Activated CD4-positive, alpha-beta T cell treated with anti-CD3 and anti-CD28 coated beads for 48 hours (primary cell): ENCODE measurements at regions not wholly inside any gene's neighbourhood (a gene's known extent, or its start where the extent isn't known, plus 50 kb on each side); places are given as distances from the start of the nearest gene placed in this dataset.

Source experiments
- DNase-seq: peaks from one replicate; pipeline ENCODE4 v3.0.0-alpha.2; 2020

DNA sequence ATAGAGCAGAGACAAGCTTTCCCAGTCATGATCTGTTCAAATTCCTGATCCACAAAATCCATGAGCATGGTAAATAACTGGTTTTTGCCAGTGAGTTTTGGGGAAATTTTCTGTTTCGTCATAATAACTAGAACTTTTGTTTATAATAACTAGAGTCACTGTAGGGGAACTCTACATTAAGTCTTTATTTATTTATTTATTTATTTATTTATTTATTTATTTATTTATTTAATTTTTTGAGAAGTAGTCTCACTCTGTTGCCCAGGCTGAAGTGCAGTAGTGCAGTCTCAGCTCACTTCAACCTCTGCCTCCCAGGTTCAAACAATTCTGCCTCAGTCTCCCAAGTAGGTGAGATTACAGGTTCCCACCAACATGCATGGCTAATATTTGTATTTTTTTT lies 1106.8 kb downstream of the AMY1C start:
- DNase-seq, result no peak

DNA sequence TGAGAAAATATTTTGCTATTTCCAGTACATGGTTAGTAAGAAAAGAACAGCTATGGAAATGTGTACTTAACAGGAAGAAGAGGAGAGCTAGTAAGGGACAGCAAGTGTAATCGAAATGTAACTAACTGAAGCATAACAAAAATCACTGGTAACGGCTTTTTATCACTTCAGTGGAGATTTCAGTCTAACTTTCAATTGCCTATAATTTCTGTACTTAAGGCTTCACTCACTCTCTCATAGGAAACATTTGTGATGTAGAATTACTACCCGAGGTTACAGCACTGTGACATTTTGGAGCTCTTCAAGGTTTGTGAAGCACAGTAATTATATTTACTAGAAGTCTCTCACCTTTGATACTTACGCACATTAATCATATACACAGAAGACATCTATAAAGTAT lies 1119.1 kb downstream of the AMY1C start:
- DNase-seq, result no peak

DNA sequence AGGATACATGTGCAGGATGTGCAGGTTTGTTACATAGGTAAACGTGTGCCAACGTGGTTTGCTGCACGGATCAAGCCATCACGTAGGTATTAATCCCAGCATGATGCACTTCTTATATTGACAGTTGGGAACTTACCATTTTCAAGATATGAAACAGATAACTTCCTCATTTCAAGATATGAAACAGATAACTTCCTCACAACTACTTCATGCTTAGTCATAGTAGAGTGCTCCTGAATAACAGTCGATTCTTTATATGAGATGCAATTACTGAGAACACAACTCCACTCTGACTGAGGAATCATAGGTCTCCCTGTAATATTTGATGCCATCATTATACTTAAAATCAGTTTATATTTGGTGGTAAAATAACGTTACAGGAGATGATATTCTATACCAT lies 1124.3 kb downstream of the AMY1C start:
- no peak for DNase-seq

DNA sequence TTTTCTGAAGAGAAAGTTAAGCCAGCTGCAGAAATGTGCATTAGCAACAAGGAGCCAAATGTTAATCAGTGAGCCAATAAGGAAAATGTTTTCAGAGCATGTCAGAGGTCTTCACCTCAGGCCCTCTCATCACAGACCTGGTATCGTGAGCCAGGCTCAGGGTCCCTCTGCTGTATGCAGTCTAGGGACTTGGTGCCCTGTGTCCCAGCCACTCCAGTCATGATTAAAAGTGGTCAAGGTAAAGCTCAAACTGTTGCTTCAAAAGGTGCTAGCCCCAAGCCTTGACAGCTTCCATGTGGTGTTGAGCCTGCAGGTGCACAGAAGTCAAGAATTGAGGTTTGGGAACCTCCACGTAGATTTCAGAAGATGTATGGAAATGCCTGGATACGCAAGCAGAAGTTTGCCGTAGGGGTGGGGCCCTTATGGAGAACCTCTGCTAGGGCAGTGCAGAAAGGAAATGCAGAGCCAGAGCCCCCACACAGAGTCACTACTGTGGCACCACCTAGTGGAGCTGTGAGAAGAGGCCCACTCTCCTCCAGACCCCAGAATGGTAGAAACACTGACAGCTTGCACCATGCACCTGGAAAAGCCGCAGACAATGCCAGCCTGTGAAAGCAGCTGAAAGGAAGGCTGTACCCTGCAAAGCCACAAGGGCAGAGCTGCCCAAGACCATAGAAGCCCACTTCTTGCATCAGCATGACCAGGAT lies 1128.7 kb downstream of the AMY1C start:
- no peak for DNase-seq

DNA sequence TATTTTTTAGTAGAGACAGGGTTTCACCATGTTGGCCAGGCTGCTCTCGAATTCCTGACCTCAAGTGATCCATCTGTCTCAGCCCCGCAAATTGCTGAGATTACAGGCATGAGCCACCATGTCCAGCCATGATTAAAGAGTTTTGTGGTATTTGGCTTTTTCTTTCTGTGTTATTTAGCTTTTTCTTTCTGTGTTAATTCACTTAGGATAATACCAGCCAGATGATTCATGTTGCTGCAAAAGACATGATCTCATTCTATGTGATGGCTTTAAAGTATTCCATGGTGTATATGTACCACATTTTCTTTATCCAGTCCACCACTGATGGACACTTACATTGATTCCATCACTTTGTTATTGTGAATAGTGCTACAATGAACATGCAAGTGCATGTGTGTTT lies 1135.2 kb downstream of the AMY1C start:
- DNase-seq, result no peak

DNA sequence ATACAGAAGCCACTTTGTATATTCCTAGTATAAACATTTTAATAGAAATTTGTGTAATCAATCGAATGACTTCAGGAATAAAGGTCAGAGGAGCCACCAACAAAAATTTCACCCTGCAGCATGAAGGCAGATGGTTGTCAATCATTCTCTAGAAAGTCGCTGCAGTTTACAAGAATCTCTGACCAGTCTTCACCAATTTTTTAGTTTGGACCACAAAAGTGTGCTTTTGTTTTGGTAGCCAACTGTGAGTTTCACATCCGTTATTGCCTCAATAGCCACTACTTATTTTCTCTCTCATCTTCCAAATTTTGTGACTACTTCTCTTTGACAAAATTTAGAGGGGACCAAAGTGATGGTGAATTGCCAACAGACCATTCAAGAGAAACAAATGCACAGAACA lies 1155.6 kb downstream of the AMY1C start:
- DNase-seq, result no peak

DNA sequence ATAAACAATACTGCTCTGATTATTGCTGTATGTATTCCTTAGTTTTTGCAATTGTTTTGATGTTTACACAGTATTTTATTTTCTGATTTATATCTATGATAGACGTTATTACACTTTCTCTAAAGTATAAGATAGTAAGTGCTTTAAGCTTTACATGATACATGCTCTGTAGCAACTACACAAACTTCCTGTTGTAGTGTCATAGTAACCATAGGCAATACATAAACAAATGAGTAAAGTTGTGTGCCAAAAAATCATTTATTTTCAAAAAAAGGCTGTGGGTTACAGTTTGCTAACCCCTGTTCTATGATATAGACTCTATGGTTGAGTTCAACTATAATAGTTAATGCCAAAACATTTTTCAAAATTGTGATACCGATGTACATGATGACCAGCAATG lies 1156.4 kb downstream of the AMY1C start:
- no peak for DNase-seq

DNA sequence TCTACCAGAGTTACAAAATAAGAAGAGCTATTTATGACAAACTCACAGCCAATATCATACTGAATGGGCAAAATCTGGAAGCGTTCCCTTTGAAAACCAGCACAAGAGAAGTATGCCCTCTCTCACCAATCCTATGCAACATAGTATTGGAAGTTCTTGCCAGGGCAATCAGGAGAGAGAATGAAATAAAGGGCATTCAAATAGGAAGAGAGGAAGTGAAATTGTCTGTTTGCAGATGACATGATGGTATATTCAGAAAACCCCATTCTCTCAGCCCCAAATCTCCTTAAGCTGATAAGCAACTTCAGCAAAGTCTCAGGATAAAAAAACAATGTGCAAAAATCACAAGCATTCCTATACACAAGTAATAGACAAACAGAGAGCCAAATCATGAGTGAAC lies 1169.5 kb downstream of the AMY1C start:
- DNase-seq, result no peak

DNA sequence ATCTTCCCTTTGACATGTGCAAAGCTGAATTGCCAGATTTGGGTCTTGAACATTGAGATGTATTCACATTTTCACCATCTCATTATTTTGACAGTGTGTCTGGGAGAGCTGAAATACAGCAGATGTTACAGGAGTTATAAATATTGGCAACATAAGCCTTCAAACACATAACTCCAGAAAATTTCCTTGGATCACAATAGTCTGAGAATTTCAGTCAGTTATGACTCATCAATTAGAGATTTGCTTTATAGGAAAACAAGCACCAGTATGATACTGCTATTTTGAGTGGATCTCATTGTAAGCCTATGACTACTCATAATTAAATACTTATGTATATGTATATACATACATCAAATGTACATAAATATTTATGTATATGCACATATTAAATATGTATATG lies 1171.8 kb downstream of the AMY1C start:
- DNase-seq, result no peak

DNA sequence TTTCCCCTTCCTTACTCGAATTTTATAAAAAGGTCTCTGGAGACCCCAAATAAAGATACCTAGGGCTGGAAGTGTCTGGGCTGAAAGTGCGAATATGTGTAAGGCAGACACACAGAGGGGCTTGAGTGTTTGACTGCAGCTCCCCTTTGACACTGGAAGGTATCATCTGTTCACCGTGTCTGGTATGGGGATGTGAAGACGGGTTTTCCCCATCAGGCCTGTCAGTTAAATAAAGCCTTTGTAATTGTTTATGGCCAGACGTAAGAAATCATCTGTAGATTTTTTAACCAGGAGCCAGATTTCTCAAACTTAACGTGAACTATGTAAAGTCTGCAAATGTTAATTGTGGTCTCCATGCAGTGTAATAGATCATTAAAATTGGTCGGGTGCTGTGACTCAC lies 1173.4 kb downstream of the AMY1C start:
- DNase-seq, result no peak

DNA sequence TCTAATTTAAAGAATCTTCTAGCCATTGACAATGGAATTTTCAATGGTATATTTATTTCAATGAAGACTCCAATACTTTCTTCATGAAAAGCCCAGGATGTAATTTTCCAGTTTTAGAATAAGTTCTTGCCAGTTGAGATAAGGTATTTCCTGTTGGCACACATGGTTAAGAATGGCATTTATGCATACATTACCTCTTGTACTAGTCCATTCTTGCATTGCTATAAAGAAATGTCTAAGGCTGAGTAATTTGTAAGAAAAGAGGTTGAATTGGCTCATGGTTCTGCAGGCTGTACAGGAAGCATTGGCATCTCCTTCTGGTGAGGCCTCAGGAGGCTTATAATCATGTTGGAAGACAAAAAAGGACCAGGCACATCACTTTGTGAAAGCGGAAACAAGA lies 1179.6 kb downstream of the AMY1C start:
- DNase-seq, result no peak

DNA sequence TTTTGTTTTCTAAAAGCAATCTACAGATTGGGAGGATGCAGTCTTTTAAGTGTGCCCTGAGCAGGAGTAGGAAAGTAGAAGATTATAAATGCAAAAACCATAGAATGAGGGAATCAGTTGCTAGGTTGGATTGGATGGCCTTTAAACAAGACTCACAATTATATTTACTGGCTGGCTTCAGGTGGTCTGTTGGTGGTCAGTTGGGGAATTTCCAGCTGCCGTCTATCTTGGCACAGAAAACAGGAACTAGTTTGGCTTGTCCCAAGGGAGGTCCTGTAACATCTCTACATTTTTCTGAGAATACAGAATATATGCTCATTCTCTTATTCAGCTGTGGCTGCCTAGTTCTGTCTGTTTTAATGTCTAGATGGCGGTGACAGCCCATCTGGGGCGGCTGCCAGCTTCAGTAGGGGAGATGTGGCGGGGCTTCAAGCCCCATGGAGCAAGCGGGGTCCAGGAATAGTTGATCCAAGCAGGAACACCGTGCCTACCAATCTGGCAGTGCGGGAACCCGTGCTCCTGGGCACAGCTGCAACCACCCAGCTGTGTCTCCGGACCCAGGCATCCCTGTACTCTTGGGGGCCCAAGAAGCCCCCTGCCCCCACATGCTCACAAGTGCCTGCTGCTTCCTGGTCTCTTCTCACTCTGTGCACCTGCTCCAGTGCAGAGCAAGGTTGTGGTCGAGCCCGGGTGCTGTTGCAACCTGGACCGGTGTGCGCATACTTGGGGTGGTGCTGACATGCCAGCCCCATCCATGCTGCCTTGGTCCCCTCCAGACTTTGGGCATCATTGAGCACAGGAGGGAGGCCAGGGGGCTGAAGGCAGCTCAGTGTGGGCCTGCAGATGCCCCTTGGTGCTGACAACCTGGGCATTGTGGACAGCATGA lies 1182.6 kb downstream of the AMY1C start:
- no peak for DNase-seq

DNA sequence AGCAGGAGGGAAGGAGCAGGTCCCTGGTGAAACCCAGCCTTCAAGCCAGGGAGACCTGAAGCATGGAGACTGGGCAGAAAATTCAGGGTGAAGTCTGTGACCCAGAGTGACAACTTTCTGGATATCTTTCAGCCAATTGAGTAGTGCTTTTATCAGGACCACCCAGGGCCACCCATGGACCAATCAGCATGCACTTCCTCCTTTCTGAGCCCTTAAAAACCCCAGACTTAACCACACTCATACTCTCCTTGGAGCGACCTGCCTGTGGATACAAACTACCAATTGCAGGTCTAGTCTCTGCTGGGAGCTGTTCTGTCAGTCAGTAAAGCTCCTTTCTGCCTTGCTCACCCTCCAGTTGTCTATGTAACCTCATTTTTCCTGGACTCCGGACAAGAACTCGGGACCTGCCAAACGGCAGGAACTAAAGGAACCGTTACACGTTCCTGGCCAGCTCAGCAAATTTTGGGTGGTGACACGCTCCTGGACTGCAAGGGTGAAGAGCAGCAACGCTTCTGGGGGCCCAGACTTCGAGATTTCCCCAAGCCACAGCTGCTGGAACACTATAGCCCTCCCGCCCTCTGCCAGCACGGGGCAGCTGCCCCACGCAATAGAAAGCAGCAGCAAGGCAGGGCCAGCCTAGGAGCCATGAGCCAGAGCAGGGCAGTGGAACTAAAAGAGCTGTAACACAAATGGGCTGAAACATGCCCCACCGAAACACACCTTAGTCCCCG lies 1183.4 kb downstream of the AMY1C start:
- no peak for DNase-seq

DNA sequence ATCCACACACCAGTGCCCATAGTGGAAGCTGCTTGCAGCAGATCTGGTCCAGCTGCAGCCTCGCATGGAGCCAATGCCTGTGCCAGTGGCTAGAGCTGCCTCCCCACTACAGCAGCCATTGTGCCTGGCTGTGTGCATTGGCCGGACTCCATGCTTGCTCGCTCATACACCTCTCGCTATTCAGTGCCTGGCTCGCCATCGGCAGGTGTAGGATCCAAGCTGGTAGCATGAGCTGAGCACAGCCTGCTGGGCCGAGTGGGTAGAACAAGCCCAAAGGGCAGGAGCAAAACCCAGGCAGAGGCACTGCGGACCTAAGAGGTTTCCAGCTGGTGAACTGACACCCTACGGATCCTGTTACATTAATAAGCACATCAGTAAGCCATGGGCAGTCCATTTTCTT lies 1184.1 kb downstream of the AMY1C start:
- no peak for DNase-seq

DNA sequence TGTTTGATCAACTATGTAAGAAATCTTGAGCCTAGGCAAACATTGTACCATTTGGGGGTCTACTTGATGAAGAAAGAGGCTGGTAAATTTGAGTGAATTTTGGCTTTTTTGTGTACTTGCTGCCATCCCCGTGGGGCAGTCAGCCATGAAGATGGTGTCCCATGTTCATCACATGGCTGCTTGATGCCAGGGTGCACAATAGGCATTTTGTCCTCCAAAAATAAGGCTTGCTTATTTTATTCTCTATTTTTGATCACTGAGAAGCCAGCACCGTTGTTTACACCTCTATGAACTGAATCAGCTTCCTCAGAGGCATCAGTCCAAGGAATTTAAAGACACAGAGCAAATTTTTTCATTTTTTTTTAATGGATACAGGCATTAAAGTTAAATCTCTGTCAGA lies 1195.7 kb downstream of the AMY1C start:
- no peak for DNase-seq

DNA sequence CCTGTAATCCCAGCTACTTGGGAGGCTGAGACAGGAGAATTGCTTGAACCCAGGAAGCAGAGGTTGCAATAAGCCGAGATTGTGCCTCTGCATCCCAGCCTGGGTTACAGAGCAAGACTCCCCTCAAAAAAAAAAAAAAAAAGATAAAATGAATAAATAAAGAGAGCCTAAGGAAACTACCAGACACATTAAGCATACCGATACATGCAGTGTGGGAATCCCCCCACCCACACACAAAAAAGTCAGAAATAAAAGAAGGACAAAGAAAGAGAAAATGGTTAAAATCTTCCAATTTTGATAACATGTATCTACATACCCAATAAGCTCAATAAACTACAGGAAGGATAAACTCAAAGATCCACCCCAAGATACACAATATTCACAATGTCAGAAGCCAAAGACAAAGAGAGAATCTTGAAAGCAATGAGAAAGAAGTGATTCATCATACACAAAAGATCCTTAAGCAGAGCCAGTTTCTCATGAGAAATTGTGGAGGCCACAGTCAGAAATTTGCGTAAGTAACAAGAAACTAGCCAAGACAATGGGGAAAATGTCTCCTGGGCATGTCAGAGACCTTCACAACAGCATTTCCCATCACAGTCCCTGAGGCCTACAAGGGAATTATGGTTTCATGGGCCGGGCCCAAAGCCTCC lies 1197.0 kb downstream of the AMY1C start:
- no peak for DNase-seq

DNA sequence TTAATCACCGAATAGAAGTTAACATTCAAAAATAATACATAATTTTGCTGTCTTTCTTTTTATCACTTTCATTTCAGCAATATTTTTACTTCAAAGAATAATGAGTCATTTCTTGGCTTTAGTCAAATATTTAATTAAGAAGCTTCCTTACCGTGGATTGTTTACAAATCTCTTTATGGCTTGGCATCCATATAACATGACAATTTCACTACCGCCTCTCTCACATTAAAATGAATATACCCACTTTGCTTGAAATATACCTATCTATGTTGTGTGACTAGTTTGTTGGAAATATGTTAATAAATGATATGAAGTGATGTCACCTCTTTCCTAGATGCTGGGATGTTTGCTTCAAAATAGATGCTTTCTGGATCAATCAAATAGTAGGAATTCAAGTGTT lies 1203.9 kb downstream of the AMY1C start:
- DNase-seq, result no peak

DNA sequence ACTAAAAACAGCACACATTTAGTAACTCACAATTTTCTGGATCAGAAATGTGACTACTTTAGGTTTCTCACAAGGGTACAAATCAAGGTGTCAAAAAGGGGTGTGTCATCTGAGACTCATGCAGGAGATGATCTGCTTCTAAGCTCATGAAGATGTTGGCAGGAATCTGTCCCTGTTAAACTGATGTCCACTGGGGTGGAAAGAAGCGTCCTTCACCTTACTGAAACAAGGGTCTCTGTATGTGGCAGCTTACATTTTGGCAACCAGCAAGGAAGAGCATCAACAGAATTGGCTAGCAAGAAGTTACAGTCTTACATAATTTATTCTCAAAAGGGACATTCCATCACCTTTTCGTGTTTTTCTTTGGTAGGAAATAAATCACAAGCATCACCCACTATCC lies 1223.8 kb downstream of the AMY1C start:
- no peak for DNase-seq

DNA sequence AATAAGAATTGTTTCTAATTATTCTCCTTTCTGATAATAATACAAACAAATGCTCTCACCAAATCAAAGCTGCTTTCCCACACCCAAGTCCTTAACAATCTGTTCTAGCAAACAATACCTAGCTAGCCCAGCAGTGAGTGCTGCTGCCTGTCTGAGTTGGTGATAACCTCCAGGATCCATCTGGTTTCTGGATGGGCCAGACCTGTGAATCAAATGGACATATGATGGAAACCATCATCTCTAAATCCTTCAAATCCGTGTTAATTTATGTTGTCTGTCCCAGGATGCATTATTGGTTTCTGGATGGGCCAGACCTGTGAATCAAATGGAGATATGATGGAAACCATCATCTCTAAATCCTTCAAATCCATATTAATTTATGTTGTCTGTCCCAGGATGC lies 1230.0 kb downstream of the AMY1C start:
- DNase-seq, result no peak

DNA sequence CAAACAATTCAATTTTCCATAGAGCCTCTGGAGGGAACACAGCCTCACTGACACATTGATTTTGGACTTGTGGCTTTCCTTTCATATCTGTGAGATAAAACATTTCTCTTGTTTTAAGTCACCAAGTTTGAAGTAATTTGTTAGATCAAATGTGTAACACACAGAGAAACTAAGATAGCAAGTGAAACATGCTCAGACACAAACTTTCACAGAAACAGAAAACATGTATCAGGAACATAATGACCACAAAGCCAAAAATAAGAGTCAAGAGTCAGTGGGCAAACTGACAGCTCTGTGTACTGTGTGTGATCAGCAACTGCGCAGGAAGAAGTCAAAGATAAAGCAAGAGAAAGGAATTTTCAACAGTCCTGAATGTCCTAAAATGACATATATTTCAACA lies 1237.5 kb downstream of the AMY1C start:
- no peak for DNase-seq

DNA sequence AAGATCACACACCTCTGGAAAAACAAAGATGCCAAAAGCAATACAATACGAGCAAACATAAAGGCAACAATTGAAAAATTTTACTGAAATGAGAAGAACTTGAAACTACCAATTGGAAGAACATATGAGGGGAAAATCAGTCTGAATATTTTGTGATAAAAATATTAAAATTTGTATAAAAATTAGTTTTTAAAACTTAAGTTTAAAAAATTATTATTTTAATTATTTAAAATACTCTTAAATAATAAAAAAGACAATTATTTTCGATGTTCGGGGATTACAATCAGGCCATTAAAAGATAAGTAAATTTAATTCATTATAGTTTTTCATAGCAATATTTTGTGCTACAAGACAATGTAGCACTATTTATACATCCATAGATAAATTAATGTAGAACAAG lies 1239.3 kb downstream of the AMY1C start:
- no peak for DNase-seq

DNA sequence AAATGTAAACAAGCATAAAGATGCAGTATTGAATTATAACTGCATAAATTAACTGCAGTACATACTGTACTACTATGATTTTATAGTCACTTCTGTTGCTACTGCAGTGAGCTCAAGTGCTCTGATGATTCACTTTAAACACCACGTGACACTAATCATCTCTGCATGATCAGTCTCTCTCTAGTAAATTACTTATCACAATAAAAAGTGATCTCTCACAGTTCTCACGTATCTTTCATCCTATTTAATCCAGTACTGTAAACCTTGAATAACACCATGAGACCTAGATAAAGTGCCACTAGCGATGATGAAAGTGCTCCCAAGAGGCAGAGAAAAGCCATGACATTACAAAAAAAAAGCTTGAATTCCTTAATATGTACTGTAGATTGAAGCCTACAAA lies 1242.0 kb downstream of the AMY1C start:
- no peak for DNase-seq

DNA sequence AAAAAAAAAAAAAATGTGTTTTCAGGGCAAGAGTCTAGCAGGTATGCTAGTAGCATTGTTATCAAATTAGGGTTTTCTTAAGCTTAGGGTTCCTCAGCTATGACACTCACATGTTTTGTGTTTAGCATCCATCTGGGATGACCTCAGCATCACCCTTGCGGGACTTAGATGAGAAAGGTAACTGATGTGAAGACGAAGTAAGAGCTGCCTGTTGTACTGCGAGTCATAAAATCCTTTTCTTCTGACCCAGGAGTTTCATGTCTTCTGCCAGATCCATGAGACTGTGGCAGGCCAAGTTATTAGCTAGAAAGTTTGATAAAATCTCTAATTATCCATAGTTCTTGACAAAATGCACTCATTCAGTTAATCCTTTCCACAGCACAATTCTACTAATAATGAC lies 1251.1 kb downstream of the AMY1C start:
- no peak for DNase-seq
